ENCODE measurements at regions not wholly inside any gene's neighbourhood (a gene's known extent, or its start where the extent isn't known, plus 50 kb on each side); places are given as distances from the start of the nearest gene placed in this dataset.
A peak's percentile ranks its signal among the peaks of the same experiment; 100 is the strongest.

DNA sequence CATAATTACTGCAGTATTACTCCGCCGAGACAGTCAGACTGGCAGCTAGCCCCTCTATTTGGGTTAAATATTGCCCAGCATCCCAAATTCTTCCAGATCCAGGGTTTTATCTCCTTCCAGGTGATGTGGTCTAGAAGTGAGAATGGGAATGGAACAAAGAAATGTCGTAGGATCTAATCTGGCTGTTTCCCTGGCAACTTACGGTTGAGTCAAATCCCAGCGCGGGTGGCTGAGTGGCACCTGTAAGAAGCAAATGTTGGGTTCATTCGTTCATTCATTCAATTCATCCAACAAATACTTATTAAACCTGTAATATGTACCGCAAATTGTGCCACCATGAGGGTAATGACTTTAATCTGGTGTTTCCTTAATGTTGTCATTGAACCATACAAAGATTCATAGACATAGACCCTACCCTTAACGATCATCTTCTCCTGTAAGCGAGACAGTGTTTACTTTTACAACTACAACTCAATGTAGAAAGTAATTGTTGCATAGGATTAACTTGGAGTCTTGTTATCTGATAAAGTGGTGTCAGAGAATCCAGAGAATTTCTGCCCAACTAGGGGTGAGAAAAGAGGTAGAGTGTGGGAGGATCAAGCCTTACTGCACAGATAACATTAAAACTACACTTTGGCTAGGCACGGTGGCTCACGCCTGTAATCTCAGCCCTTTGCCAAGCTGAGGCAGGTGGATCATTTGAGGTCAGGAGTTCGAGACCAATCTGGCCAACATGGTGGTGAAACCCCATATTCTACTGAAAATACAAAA, 91.3 kb upstream of the ADGRF1 start (continued):
- TF ChIP-seq ZBTB7A (IDR thresholded peaks at IDR 0.05; ENCODE audit: borderline replicate concordance, control insufficient read depth, low read depth, low read length) (no peak), SIN3B (IDR thresholded peaks at IDR 0.05; ENCODE audit: low read depth) (no peak), MXI1 (IDR thresholded peaks at IDR 0.05; ENCODE audit: low read depth, low read length) (no peak), BRD4 (IDR thresholded peaks at IDR 0.05) (no peak), NCOR1 (IDR thresholded peaks at IDR 0.05) (peak; percentile 48), THRAP3 (IDR thresholded peaks at IDR 0.05; ENCODE audit: borderline replicate concordance) (no peak; the same call in 1 of the 2 replicates), ZNF561 (CRISPR knock-in tag; conservative IDR thresholded peaks at IDR 0.05) (no peak), NCOA1 (IDR thresholded peaks at IDR 0.05; ENCODE audit: low read depth) (no peak), RFX1 (IDR thresholded peaks at IDR 0.05) (peak; percentile 29; the same call in 1 of the 2 replicates), ZNF764 (CRISPR knock-in tag; IDR thresholded peaks at IDR 0.05; ENCODE audit: low read depth) (no peak)
- TF ChIP-seq, protein P1, sequence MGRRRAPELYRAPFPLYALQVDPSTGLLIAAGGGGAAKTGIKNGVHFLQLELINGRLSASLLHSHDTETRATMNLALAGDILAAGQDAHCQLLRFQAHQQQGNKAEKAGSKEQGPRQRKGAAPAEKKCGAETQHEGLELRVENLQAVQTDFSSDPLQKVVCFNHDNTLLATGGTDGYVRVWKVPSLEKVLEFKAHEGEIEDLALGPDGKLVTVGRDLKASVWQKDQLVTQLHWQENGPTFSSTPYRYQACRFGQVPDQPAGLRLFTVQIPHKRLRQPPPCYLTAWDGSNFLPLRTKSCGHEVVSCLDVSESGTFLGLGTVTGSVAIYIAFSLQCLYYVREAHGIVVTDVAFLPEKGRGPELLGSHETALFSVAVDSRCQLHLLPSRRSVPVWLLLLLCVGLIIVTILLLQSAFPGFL (CRISPR knock-in tag; IDR thresholded peaks at IDR 0.05): no peak
- TF ChIP-seq, protein P2, sequence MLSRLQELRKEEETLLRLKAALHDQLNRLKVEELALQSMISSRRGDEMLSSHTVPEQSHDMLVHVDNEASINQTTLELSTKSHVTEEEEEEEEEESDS (CRISPR knock-in tag; IDR thresholded peaks at IDR 0.05): no peak
- TF ChIP-seq, protein P3, sequence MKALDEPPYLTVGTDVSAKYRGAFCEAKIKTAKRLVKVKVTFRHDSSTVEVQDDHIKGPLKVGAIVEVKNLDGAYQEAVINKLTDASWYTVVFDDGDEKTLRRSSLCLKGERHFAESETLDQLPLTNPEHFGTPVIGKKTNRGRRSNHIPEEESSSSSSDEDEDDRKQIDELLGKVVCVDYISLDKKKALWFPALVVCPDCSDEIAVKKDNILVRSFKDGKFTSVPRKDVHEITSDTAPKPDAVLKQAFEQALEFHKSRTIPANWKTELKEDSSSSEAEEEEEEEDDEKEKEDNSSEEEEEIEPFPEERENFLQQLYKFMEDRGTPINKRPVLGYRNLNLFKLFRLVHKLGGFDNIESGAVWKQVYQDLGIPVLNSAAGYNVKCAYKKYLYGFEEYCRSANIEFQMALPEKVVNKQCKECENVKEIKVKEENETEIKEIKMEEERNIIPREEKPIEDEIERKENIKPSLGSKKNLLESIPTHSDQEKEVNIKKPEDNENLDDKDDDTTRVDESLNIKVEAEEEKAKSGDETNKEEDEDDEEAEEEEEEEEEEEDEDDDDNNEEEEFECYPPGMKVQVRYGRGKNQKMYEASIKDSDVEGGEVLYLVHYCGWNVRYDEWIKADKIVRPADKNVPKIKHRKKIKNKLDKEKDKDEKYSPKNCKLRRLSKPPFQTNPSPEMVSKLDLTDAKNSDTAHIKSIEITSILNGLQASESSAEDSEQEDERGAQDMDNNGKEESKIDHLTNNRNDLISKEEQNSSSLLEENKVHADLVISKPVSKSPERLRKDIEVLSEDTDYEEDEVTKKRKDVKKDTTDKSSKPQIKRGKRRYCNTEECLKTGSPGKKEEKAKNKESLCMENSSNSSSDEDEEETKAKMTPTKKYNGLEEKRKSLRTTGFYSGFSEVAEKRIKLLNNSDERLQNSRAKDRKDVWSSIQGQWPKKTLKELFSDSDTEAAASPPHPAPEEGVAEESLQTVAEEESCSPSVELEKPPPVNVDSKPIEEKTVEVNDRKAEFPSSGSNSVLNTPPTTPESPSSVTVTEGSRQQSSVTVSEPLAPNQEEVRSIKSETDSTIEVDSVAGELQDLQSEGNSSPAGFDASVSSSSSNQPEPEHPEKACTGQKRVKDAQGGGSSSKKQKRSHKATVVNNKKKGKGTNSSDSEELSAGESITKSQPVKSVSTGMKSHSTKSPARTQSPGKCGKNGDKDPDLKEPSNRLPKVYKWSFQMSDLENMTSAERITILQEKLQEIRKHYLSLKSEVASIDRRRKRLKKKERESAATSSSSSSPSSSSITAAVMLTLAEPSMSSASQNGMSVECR (CRISPR knock-in tag; IDR thresholded peaks at IDR 0.05): no peak
- TF ChIP-seq, protein P4, sequence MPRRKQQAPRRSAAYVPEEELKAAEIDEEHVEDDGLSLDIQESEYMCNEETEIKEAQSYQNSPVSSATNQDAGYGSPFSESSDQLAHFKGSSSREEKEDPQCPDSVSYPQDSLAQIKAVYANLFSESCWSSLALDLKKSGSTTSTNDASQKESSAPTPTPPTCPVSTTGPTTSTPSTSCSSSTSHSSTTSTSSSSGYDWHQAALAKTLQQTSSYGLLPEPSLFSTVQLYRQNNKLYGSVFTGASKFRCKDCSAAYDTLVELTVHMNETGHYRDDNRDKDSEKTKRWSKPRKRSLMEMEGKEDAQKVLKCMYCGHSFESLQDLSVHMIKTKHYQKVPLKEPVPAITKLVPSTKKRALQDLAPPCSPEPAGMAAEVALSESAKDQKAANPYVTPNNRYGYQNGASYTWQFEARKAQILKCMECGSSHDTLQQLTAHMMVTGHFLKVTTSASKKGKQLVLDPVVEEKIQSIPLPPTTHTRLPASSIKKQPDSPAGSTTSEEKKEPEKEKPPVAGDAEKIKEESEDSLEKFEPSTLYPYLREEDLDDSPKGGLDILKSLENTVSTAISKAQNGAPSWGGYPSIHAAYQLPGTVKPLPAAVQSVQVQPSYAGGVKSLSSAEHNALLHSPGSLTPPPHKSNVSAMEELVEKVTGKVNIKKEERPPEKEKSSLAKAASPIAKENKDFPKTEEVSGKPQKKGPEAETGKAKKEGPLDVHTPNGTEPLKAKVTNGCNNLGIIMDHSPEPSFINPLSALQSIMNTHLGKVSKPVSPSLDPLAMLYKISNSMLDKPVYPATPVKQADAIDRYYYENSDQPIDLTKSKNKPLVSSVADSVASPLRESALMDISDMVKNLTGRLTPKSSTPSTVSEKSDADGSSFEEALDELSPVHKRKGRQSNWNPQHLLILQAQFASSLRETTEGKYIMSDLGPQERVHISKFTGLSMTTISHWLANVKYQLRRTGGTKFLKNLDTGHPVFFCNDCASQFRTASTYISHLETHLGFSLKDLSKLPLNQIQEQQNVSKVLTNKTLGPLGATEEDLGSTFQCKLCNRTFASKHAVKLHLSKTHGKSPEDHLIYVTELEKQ (CRISPR knock-in tag; IDR thresholded peaks at IDR 0.05): no peak
